K562 (cell line): ENCODE measurements at regions not wholly inside any gene's neighbourhood (a gene's known extent, or its start where the extent isn't known, plus 50 kb on each side); places are given as distances from the start of the nearest gene placed in this dataset.

Experiments used
- CBX5 ChIP-seq: IDR thresholded peaks from 2 replicates; pipeline ENCODE4 v1.6.1; 2014; ENCODE audit warnings: low read depth, borderline replicate concordance
- CEBPG ChIP-seq, 3 experiments: fragments of 200-800 bp in 1 of 3; sonication (Bioruptor generic) in 1 of 3; sonication (generic) in 1 of 3; formaldehyde crosslinking in 1 of 3; IDR thresholded peaks in 2 of 3; conservative IDR thresholded peaks in 1 of 3; 2 replicates each; pipeline versions ENCODE4 v1.6.1 to v1.8.0; 2016 to 2022; ENCODE audit warnings: missing compliant biosample characterization in 2 of 3, missing genetic modification characterization in 2 of 3, mild to moderate bottlenecking in 1 of 3, missing genetic modification reagents in 1 of 3
- ERF ChIP-seq: fragments of 450-650 bp; formaldehyde crosslinking; IDR thresholded peaks from 2 replicates; pipeline ENCODE4 v1.4.0; 2020; ENCODE audit warnings: mild to moderate bottlenecking, mixed read lengths
- HMBOX1 ChIP-seq: sonication (generic); IDR thresholded peaks from 2 replicates; pipeline ENCODE4 v1.6.1; 2016
- HNRNPL ChIP-seq: fragments of 200-400 bp; formaldehyde crosslinking; IDR thresholded peaks from 2 replicates; pipeline ENCODE4 v1.6.1; 2017; ENCODE audit warnings: low read depth, mild to moderate bottlenecking, low read length
- JUND ChIP-seq, 2 experiments: IDR thresholded peaks; 2 replicates in 1 of 2; 3 replicates in 1 of 2; pipeline ENCODE4 v1.6.1; 2011; ENCODE audit warnings: borderline replicate concordance in 2 of 2, low read depth in 2 of 2, low read length in 2 of 2, improper control_type of control experiment in 1 of 2, missing biosample characterization in 1 of 2, missing genetic modification characterization in 1 of 2, missing genetic modification reagents in 1 of 2
- KLF16 ChIP-seq: IDR thresholded peaks from 2 replicates; pipeline ENCODE4 v1.6.1; 2016; ENCODE audit warnings: antibody characterized with exemption
- LARP7 ChIP-seq: fragments of 450-650 bp; IDR thresholded peaks from 2 replicates; pipeline ENCODE4 v1.6.1; 2016
- MLX ChIP-seq, 2 experiments: fragments of 450-650 bp in 1 of 2; sonication (generic) in 1 of 2; formaldehyde crosslinking; conservative IDR thresholded peaks; 2 replicates each; pipeline versions ENCODE4 v1.4.0 to v1.8.1; 2020 to 2022; ENCODE audit warnings: mild to moderate bottlenecking in 1 of 2, missing genetic modification reagents in 1 of 2
- MTA2 ChIP-seq: fragments of 450-650 bp; IDR thresholded peaks from 2 replicates; pipeline ENCODE4 v1.6.1; 2016; ENCODE audit warnings: low read depth
- NFATC3 ChIP-seq: fragments of 450-650 bp; IDR thresholded peaks from 2 replicates; pipeline ENCODE4 v1.6.1; 2017; ENCODE audit warnings: mild to moderate bottlenecking
- NFE2 ChIP-seq: IDR thresholded peaks from 2 replicates; pipeline ENCODE4 v1.6.1; 2014; ENCODE audit warnings: antibody characterized with exemption, low read depth
- POLR2G ChIP-seq: fragments of 200-400 bp; formaldehyde crosslinking; IDR thresholded peaks from 2 replicates; pipeline ENCODE4 v1.6.1; 2017; ENCODE audit warnings: low read depth, mild to moderate bottlenecking, antibody characterized with exemption, low read length, moderate library complexity
- PPARD ChIP-seq: fragments of 250-450 bp; sonication (Bioruptor Pico); IDR thresholded peaks from 2 replicates; pipeline ENCODE4 v1.8.0; 2022; ENCODE audit warnings: inconsistent platforms, mild to moderate bottlenecking, moderate library complexity
- ZNF184 ChIP-seq: sonication (generic); formaldehyde crosslinking; IDR thresholded peaks from 2 replicates; pipeline ENCODE4 v1.5.0; 2020; ENCODE audit warnings: missing genetic modification reagents
- ZNF23 ChIP-seq: fragments of 250-450 bp; sonication (Bioruptor Pico); IDR thresholded peaks from 2 replicates; pipeline ENCODE4 v1.4.0; 2020; ENCODE audit warnings: mild to moderate bottlenecking
- ZNF384 ChIP-seq: IDR thresholded peaks from 2 replicates; pipeline ENCODE4 v1.6.1; 2012; ENCODE audit warnings: low read depth, low read length, improper control_type of control experiment
- ZNF76 ChIP-seq: fragments of 250-450 bp; sonication (Bioruptor Pico); IDR thresholded peaks from 2 replicates; pipeline ENCODE4 v1.4.0; 2020; ENCODE audit warnings: mild to moderate bottlenecking, moderate library complexity, borderline replicate concordance
- TF ChIP-seq, protein P1 (sequence below): fragments of 450-650 bp; IDR thresholded peaks from 2 replicates; pipeline ENCODE4 v1.6.1; 2016
- TF ChIP-seq, protein P2 (sequence below): fragments of 450-650 bp; formaldehyde crosslinking; IDR thresholded peaks from 2 replicates; pipeline ENCODE4 v1.4.0; 2020; ENCODE audit warnings: mild to moderate bottlenecking, mixed read lengths
- TF ChIP-seq, protein P3 (sequence below): fragments of 450-650 bp; IDR thresholded peaks from 2 replicates; pipeline ENCODE4 v1.7.1; 2018; ENCODE audit warnings: mild to moderate bottlenecking, low read depth; ENCODE audit not compliant: partially characterized antibody

GRCh38 chr5:87121304-87122150, 146.2 kb upstream of the RASA1 start (continued):
- no peak for TF ChIP-seq NFATC3
- TF ChIP-seq, protein P1, sequence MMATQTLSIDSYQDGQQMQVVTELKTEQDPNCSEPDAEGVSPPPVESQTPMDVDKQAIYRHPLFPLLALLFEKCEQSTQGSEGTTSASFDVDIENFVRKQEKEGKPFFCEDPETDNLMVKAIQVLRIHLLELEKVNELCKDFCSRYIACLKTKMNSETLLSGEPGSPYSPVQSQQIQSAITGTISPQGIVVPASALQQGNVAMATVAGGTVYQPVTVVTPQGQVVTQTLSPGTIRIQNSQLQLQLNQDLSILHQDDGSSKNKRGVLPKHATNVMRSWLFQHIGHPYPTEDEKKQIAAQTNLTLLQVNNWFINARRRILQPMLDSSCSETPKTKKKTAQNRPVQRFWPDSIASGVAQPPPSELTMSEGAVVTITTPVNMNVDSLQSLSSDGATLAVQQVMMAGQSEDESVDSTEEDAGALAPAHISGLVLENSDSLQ: no peak
- no peak for TF ChIP-seq CBX5
- peak; percentile 91 for TF ChIP-seq JUND (IDR thresholded peaks at IDR 0.05; ENCODE audit: borderline replicate concordance, low read depth, low read length)
- TF ChIP-seq JUND (tag; IDR thresholded peaks at IDR 0.05; ENCODE audit: borderline replicate concordance, low read depth, low read length): peak; percentile 78; the same call in 2 of the 3 replicates
- TF ChIP-seq, protein P2, sequence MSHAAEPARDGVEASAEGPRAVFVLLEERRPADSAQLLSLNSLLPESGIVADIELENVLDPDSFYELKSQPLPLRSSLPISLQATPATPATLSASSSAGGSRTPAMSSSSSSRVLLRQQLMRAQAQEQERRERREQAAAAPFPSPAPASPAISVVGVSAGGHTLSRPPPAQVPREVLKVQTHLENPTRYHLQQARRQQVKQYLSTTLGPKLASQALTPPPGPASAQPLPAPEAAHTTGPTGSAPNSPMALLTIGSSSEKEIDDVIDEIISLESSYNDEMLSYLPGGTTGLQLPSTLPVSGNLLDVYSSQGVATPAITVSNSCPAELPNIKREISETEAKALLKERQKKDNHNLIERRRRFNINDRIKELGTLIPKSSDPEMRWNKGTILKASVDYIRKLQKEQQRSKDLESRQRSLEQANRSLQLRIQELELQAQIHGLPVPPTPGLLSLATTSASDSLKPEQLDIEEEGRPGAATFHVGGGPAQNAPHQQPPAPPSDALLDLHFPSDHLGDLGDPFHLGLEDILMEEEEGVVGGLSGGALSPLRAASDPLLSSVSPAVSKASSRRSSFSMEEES (CRISPR knock-in tag): no peak
- no peak for TF ChIP-seq MLX (CRISPR knock-in tag; conservative IDR thresholded peaks at IDR 0.05)
- peak; percentile 62 for TF ChIP-seq NFE2
- TF ChIP-seq POLR2G: no peak
- TF ChIP-seq ZNF76: no peak
- TF ChIP-seq ZNF184 (CRISPR knock-in tag): no peak
- TF ChIP-seq MTA2: no peak
- no peak for TF ChIP-seq KLF16
- peak; percentile 91 for TF ChIP-seq HMBOX1
- 0 out of 2 replicates have a peak, but pooled peaks have one; percentile 17 for TF ChIP-seq ZNF384
- TF ChIP-seq LARP7: no peak
- TF ChIP-seq, protein P3, sequence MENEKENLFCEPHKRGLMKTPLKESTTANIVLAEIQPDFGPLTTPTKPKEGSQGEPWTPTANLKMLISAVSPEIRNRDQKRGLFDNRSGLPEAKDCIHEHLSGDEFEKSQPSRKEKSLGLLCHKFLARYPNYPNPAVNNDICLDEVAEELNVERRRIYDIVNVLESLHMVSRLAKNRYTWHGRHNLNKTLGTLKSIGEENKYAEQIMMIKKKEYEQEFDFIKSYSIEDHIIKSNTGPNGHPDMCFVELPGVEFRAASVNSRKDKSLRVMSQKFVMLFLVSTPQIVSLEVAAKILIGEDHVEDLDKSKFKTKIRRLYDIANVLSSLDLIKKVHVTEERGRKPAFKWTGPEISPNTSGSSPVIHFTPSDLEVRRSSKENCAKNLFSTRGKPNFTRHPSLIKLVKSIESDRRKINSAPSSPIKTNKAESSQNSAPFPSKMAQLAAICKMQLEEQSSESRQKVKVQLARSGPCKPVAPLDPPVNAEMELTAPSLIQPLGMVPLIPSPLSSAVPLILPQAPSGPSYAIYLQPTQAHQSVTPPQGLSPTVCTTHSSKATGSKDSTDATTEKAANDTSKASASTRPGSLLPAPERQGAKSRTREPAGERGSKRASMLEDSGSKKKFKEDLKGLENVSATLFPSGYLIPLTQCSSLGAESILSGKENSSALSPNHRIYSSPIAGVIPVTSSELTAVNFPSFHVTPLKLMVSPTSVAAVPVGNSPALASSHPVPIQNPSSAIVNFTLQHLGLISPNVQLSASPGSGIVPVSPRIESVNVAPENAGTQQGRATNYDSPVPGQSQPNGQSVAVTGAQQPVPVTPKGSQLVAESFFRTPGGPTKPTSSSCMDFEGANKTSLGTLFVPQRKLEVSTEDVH: no peak
- no peak for TF ChIP-seq ERF (CRISPR knock-in tag)
- TF ChIP-seq ZNF23 (CRISPR knock-in tag): no peak
- TF ChIP-seq CEBPG (CRISPR knock-in tag; IDR thresholded peaks at IDR 0.05): no peak
- TF ChIP-seq CEBPG (tag; conservative IDR thresholded peaks at IDR 0.05 in 1 of 2, IDR thresholded peaks at IDR 0.05 in 1 of 2): peak; percentile 33 to 56; a peak in 3 of 4 replicates
- TF ChIP-seq PPARD (CRISPR knock-in tag): no peak
- TF ChIP-seq HNRNPL: no peak
